Neural progenitor cell (in vitro differentiated cells): ENCODE measurements at regions not wholly inside any gene's neighbourhood (a gene's known extent, or its start where the extent isn't known, plus 50 kb on each side); places are given as distances from the start of the nearest gene placed in this dataset.
A peak's percentile ranks its signal among the peaks of the same experiment; 100 is the strongest.

Experiments used
- DNase-seq: peaks from one replicate; pipeline ENCODE4 v3.0.0-alpha.2; 2016; ENCODE audit warnings: low spot score
- H2AFZ ChIP-seq: fragments of 200-600 bp; sonication (generic); replicated peaks from 2 replicates; pipeline ENCODE4 v1.6.1; 2016; ENCODE audit warnings: antibody characterized with exemption
- H3F3A ChIP-seq: fragments of 200-600 bp; sonication (generic); 2 replicates; pipeline ENCODE4 v1.6.1; 2016; ENCODE audit warnings: antibody characterized with exemption, low read depth
- H3K27ac ChIP-seq: fragments of 200-600 bp; sonication (generic); 2 replicates; pipeline ENCODE4 v1.5.1; 2016; ENCODE audit warnings: mild to moderate bottlenecking
- H3K27me3 ChIP-seq: fragments of 200-600 bp; sonication (generic); 2 replicates; pipeline ENCODE4 v1.6.1; 2016; ENCODE audit warnings: mild to moderate bottlenecking, moderate library complexity
- H3K36me3 ChIP-seq: fragments of 200-600 bp; sonication (generic); 2 replicates; pipeline ENCODE4 v1.5.1; 2016
- H3K4me1 ChIP-seq: fragments of 200-600 bp; sonication (generic); 2 replicates; pipeline ENCODE4 v1.6.1; 2016; ENCODE audit warnings: mixed run types
- H3K4me2 ChIP-seq: fragments of 200-600 bp; sonication (generic); 2 replicates; pipeline ENCODE4 v1.6.1; 2016
- H3K4me3 ChIP-seq: fragments of 200-600 bp; sonication (generic); 2 replicates; pipeline ENCODE4 v1.5.1; 2016
- H3K79me2 ChIP-seq: fragments of 200-600 bp; sonication (generic); 2 replicates; pipeline ENCODE4 v1.6.1; 2016; ENCODE audit warnings: low read depth
- H3K9ac ChIP-seq: fragments of 200-600 bp; sonication (generic); 2 replicates; pipeline ENCODE4 v1.6.1; 2016
- H3K9me3 ChIP-seq: fragments of 200-600 bp; sonication (generic); 2 replicates; pipeline ENCODE4 v1.5.1; 2016; ENCODE audit warnings: low read depth
- H4K20me1 ChIP-seq: fragments of 200-600 bp; sonication (generic); 2 replicates; pipeline ENCODE4 v1.6.1; 2016; ENCODE audit warnings: low read depth
- H3K27ac Mint-ChIP-seq: 3 replicates; pipeline ENCODE4 v1.8.0; 2021; ENCODE audit warnings: mixed read lengths
- H3K27me3 Mint-ChIP-seq: 2 replicates; pipeline ENCODE4 v1.8.0; 2022; ENCODE audit warnings: low read depth, mild to moderate bottlenecking, inconsistent platforms, moderate library complexity, mixed read lengths; ENCODE audit not compliant: insufficient read depth
- H3K36me3 Mint-ChIP-seq: 3 replicates; pipeline ENCODE4 v1.8.0; 2021; ENCODE audit warnings: mixed read lengths
- H3K4me1 Mint-ChIP-seq: 3 replicates; pipeline ENCODE4 v1.8.0; 2021; ENCODE audit warnings: mixed read lengths
- H3K4me3 Mint-ChIP-seq: 3 replicates; pipeline ENCODE4 v1.8.0; 2021; ENCODE audit warnings: mild to moderate bottlenecking, moderate library complexity, mixed read lengths
- H3K9me3 Mint-ChIP-seq: 3 replicates; pipeline ENCODE4 v1.8.0; 2020; ENCODE audit warnings: mixed read lengths
- CTCF ChIP-seq: fragments of 200-600 bp; sonication (generic); IDR thresholded peaks from 2 replicates; pipeline ENCODE4 v1.5.1; 2017; ENCODE audit warnings: antibody characterized with exemption, mild to moderate bottlenecking
- EZH2 ChIP-seq: fragments of 200-600 bp; sonication (generic); IDR thresholded peaks from 2 replicates; pipeline ENCODE4 v1.6.1; 2017; ENCODE audit warnings: antibody characterized with exemption, mild to moderate bottlenecking, moderate library complexity
- EZH2phosphoT487 ChIP-seq: fragments of 200-600 bp; sonication (generic); IDR thresholded peaks from 2 replicates; pipeline ENCODE4 v1.6.1; 2017; ENCODE audit warnings: antibody characterized with exemption

- Histone ChIP-seq H3F3A (peaks cover 13% of the 10 kb centered on the region), H3K79me2 (no peaks in the 10 kb centered on the region), H3K4me3 (no peak overlapping the region), H3K4me2 (no peak overlapping the region), H2AFZ (no peak overlapping the region), H3K27ac (no peak overlapping the region), H3K9me3 (no peaks in the 10 kb centered on the region), H3K36me3 (no peaks in the 10 kb centered on the region), H3K27me3 (no peaks in the 10 kb centered on the region), H4K20me1 (no peaks in the 10 kb centered on the region), H3K4me1 (peaks cover 27% of the 10 kb centered on the region), H3K9ac (no peak overlapping the region)
- no peak for TF ChIP-seq EZH2phosphoT487
- no peak for TF ChIP-seq CTCF
- TF ChIP-seq EZH2, result no peak
- peak overlapping the region; percentile 28 for H3K4me3 Mint-ChIP-seq
- H3K4me1 Mint-ChIP-seq, result peaks cover 16% of the 10 kb centered on the region
- H3K27ac Mint-ChIP-seq, result no peak overlapping the region
- peaks cover 3% of the 10 kb centered on the region for H3K27me3 Mint-ChIP-seq
- no peaks in the 10 kb centered on the region for H3K36me3 Mint-ChIP-seq
- peaks cover 3% of the 10 kb centered on the region for H3K9me3 Mint-ChIP-seq
- no peak for DNase-seq
Observed at GRCh38 chr3:193933451-193933850, 202.5 kb upstream of the HES1 start.

- peaks cover 20% of the 10 kb centered on the region for H3K4me1 Mint-ChIP-seq
- Histone ChIP-seq H3K4me2 (no peak overlapping the region), H3F3A (peaks cover 34% of the 10 kb centered on the region), H3K27ac (no peak overlapping the region), H3K9ac (no peak overlapping the region), H3K4me3 (no peak overlapping the region), H3K9me3 (no peaks in the 10 kb centered on the region), H3K79me2 (no peaks in the 10 kb centered on the region), H3K27me3 (no peaks in the 10 kb centered on the region), H3K4me1 (peaks cover 43% of the 10 kb centered on the region), H2AFZ (no peak overlapping the region), H3K36me3 (no peaks in the 10 kb centered on the region), H4K20me1 (no peaks in the 10 kb centered on the region)
- TF ChIP-seq EZH2 (no peak), CTCF (no peak), EZH2phosphoT487 (no peak)
- no peak for DNase-seq
- no peaks in the 10 kb centered on the region for H3K36me3 Mint-ChIP-seq
- H3K27ac Mint-ChIP-seq, result no peak overlapping the region
- no peak overlapping the region for H3K4me3 Mint-ChIP-seq
- H3K9me3 Mint-ChIP-seq, result peaks cover 3% of the 10 kb centered on the region
- peaks cover 4% of the 10 kb centered on the region for H3K27me3 Mint-ChIP-seq
Observed at GRCh38 chr3:193935916-193936315, 200.0 kb upstream of the HES1 start.

GRCh38 chr3:193938613-193939012 lies 197.3 kb upstream of the HES1 start:
- H4K20me1 ChIP-seq, result no peaks in the 10 kb centered on the region

More at GRCh38 chr3:193938613-193939012, 197.3 kb upstream of the HES1 start:
- Histone ChIP-seq H3K9ac (no peak overlapping the region), H3K27me3 (no peaks in the 10 kb centered on the region), H3K4me3 (no peak overlapping the region), H3K9me3 (no peaks in the 10 kb centered on the region), H2AFZ (no peak overlapping the region), H3K27ac (peak overlapping the region; percentile 89), H3K4me2 (peak overlapping the region; percentile 53), H3F3A (peaks cover 46% of the 10 kb centered on the region), H3K4me1 (peaks cover 64% of the 10 kb centered on the region), H3K36me3 (no peaks in the 10 kb centered on the region), H3K79me2 (no peaks in the 10 kb centered on the region)
- H3K4me3 Mint-ChIP-seq, result no peak overlapping the region
- H3K36me3 Mint-ChIP-seq, result no peaks in the 10 kb centered on the region
- H3K27ac Mint-ChIP-seq, result no peak overlapping the region
- H3K4me1 Mint-ChIP-seq, result peaks cover 31% of the 10 kb centered on the region
- TF ChIP-seq EZH2phosphoT487, result peak; percentile 48
- no peak for TF ChIP-seq CTCF
- peak; percentile 90 for DNase-seq
- H3K9me3 Mint-ChIP-seq, result peaks cover 3% of the 10 kb centered on the region
- peaks cover 9% of the 10 kb centered on the region for H3K27me3 Mint-ChIP-seq
